ENCODE measurements at regions not wholly inside any gene's neighbourhood (a gene's known extent, or its start where the extent isn't known, plus 50 kb on each side); places are given as distances from the start of the nearest gene placed in this dataset.

DNA sequence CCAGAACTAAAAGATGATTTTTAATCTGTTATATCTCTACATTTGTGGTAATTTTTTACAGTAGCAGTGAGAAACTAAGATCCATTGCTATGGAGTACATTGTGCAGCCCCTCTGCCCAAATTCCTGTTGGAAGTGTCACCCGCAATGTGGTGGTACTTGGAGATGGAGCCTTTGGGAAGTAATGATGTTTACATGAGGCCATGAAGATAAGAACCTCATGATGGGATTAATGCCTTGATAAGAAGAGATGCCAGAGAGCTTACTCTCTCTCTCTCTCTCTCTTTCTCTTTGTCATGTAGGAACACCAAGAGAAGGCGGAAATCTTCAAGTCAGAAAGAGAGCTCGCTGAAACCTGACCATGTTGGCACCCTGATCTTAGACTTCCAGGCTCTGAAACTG lies 535.4 kb downstream of the PID1 start:
- TF ChIP-seq, protein P1, sequence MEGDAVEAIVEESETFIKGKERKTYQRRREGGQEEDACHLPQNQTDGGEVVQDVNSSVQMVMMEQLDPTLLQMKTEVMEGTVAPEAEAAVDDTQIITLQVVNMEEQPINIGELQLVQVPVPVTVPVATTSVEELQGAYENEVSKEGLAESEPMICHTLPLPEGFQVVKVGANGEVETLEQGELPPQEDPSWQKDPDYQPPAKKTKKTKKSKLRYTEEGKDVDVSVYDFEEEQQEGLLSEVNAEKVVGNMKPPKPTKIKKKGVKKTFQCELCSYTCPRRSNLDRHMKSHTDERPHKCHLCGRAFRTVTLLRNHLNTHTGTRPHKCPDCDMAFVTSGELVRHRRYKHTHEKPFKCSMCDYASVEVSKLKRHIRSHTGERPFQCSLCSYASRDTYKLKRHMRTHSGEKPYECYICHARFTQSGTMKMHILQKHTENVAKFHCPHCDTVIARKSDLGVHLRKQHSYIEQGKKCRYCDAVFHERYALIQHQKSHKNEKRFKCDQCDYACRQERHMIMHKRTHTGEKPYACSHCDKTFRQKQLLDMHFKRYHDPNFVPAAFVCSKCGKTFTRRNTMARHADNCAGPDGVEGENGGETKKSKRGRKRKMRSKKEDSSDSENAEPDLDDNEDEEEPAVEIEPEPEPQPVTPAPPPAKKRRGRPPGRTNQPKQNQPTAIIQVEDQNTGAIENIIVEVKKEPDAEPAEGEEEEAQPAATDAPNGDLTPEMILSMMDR (IDR thresholded peaks at IDR 0.05) = no peak
- no peak for TF ChIP-seq EP300 (IDR thresholded peaks at IDR 0.05)
